TTC549 (cell line): ENCODE measurements at regions not wholly inside any gene's neighbourhood (a gene's known extent, or its start where the extent isn't known, plus 50 kb on each side); places are given as distances from the start of the nearest gene placed in this dataset.
"Not testable (repeated sequence)": the region's sequence is repeated elsewhere in the genome, so short reads cannot be mapped to it uniquely, and the experiment has no call there.

ENCODE experiments used
- FAIRE-seq: peaks from 2 replicates; lab custom pipeline; 2012; peaks lifted over from hg19 to GRCh38; lab: Jason Lieb, UNC

- FAIRE-seq = no peak
Measured at GRCh38 chr12:90253136-90253535, 544.5 kb upstream of the ATP2B1 start.

GRCh38 chr12:90250766-90251165 lies 542.1 kb upstream of the ATP2B1 start:
- FAIRE-seq = no peak

GRCh38 chr12:90250042-90250441 lies 541.4 kb upstream of the ATP2B1 start:
- FAIRE-seq = no peak

DNA sequence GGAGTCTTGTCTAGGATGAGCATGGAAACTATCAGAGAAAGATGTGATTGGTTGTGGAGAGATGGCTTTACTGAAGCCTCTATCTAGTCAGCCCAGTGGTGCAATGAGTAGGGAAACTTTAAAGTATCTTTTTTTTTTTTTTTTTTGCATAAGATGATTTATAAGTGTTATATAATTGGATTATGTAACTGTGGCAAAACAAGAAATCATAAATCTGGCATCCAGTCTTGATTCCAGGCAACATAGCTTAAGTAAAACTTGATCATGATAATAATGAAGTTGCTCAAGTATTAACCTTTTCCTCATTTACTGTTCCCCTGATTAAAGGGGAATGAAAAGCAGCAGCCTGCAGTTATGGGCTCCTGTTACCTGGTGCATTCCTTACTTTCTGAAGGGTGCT lies 538.0 kb upstream of the ATP2B1 start:
- no peak for FAIRE-seq

DNA sequence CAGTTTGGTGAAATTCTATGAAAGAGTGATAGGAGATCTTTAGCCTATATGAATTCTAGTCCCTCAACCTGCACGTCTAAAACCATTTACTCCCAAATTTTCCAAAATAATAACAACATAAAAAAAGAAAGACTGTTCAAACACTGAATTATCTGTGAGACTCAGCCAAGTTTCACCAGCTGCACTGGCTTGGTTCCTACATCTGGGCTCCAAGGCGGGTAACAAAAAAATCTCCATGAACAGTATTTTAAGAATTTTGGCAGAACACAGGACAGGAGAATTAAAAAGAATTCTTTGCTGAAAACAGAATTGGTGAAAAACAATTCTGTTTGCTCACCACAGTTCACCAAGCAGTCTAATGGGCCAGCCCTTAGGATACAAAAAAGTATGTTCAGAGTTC lies 536.8 kb upstream of the ATP2B1 start:
- FAIRE-seq = no peak

DNA sequence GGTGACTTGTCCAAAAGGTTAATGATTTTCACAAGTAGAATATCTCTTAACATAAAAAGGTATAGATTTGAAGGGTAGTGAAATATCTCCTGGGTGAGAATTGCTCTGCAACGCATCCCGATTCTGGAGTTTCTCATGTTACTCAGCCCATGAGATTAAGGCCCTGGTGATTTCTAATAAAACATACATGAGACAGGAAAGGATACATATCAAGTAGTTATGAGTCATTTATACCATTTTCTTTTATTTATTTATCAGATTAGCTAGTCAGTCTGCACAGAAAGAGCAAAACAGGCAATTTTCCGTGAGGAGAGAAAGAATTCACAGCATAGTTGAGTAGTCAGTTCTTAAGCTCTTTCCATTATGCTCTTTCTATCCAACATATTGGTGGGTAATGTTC lies 535.6 kb upstream of the ATP2B1 start:
- FAIRE-seq = no peak

GRCh38 chr12:90243211-90243610 lies 534.6 kb upstream of the ATP2B1 start:
- FAIRE-seq = no peak

- FAIRE-seq = no peak
Measured at GRCh38 chr12:90239732-90240260, 531.2 kb upstream of the ATP2B1 start.

- no peak for FAIRE-seq
Measured at GRCh38 chr12:90238663-90239271, 530.1 kb upstream of the ATP2B1 start.

DNA sequence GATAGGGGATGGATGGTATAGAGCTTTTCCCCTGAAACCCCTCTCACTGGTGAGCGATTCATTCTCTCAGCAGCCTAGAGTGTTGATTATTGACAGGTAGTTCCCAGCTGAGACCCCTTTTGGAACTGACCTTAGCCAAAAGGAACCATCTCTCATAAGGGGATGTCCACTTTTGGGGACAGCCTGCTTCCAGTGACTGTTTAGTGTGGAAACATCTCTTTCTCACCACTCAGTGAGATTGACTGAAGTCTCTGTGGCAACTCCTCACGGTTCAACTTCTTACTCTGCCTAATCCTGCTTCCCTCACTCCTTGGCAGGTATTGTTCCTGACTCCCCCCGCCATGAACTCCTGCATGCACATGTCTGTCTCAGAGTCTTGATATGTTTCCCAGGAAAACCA lies 529.2 kb upstream of the ATP2B1 start:
- FAIRE-seq = no peak

DNA sequence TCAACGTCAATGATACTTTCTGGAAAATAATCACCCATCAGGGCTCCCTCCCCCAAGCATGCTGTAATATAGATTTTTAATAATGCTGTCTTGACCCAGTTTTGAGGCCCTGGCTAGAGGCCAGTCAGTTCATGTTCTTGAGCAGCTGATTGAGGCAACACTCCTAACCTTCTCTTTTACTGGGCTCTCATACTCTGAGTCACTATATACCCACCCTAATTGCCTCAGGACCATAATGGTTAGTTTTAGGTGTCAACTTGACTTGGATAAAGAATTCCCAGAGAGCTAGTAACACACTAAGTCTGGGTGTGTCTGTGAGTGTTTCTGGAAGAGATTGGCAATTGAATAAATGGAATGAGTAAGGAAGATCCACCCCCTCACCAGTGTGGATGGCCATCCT lies 527.0 kb upstream of the ATP2B1 start:
- no peak for FAIRE-seq

GRCh38 chr12:90234472-90234871 lies 525.8 kb upstream of the ATP2B1 start:
- FAIRE-seq = no peak

DNA sequence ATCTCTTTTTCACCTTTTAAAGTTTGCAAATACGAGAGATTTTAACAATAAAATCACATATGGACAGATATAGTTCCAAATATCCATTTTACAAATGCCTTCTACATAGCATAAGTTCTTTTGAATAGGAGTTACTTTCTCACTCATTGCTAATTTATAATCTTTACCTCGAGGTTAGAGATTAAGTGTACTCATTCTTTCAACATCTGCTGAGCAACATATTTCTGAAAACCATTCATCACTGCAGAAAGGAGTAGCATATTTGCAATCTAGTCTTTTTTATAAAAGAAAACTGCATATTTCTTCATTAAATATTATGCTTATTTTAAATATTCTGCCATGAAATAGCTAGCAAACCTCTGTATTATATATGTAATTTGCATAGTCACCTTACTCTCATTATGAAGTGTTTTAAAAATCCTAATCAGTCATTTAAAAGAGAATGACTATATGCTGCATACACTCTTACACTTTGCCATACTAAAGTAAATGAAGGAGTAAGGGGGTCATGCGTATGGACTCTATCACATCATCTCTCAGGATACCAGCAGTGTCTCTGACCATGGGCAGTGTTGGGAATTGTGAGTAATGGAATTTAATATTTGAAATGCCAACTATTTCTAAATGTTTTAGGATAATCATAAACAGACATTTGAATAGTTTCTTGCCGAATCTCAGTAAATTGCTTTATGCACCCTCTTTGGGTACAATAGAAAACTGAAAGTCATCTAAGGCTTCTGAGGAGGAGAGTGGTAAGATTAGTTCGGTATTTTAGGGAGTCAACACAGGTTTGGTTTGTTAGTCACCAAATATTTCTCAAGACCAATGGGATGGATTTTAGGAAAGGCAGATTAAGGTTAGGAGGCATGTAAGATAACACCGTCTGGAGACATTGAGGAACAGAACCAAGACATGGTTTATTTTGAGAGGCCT lies 524.8 kb upstream of the ATP2B1 start:
- no peak for FAIRE-seq

DNA sequence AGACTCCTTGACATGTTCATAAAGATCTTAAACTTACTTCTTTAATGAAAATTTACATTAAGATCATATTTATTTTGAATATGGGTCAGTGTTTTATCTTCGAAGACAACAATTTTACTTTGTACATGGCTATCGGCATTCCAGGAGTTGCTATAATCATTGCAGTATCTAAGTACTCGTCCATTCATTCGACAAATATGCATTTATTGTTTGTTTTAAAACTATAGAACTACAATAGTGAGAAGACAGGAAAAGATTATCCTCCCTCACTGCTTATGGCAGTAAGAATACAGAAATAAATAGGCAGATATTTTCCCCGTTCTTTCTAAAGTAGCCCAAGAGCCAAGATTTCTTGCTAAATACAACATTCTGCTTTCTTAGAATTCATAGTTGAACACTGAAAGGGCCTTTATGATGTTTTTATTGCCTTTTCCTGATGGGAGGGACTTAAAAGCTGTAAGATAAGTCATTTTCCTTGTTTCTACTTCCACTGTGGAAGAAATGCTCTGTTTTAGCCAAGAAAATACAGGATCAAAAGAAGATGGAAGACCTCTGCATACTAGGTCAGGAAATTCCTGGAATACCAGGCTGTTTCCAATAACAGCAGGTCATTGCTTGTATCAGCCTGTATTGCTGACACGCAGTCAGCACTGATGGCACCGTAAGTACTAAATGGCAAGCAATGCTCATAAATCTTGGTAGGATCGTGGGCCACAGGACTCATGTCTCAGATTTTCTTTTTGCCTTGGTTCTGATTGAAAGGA lies 521.0 kb upstream of the ATP2B1 start:
- no peak for FAIRE-seq

DNA sequence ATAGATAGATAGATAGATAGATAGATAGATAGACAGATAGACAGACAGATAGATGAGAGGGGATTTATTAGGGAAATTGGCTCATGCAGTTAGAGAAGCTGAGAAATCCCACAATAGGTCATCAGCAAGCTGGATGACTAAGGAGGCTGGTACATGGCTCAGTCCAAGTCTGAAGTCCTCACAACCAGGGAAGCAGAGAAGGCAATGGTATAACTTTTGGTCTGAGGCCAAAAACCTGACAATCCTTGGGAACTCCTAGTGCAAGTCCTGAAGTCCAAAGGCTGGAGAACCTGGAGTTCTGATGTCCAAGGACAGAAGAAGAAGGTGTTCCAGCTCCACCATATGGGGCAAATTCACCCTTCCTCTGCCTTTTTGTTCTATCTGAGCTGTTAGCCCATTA lies 517.6 kb upstream of the ATP2B1 start:
- FAIRE-seq = no peak

GRCh38 chr12:90216815-90217214 lies 508.2 kb upstream of the ATP2B1 start:
- no peak for FAIRE-seq

- no peak for FAIRE-seq
Measured at GRCh38 chr12:90216020-90216552, 507.4 kb upstream of the ATP2B1 start.

DNA sequence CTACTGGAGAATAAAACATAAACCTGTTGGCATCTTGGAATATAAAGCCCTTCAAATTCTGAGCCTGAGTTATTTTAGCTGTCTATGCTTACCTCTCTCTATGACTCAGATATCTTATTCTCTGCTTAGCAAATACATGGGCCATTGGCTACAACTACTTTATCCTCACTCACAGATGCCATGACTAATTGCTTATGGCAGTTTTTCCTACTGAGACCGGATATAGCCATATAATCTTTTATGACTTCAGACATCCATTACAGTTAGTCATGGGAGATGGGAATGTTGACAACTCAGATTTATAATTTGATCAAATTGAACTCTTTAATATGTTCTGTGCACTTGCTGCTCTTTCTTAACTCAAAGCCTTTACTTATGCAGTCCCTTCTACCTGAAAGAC lies 502.4 kb upstream of the ATP2B1 start:
- FAIRE-seq = no peak

GRCh38 chr12:90209029-90209428 lies 500.4 kb upstream of the ATP2B1 start:
- FAIRE-seq = no peak

DNA sequence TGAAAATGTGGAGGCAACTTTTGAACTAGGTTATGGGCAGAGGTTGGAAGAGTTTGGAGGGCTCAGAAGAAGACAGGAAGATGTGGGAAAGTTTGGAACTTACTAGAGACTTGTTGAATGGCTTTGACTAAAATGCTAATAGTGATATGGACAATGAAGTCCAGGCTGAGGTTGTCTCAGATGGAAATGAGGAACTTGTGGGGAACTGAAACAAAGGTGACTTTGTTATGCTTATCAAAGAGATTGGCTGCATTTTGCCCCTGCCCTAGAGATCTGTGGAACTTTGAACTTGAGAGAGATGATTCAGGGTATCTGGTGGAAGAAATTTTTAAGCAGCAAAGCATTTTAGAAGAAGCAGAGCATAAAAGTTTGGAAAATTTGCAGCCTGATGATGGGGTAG lies 499.7 kb upstream of the ATP2B1 start:
- FAIRE-seq = not testable (repeated sequence)

- no peak for FAIRE-seq
Measured at GRCh38 chr12:90207799-90208198, 499.2 kb upstream of the ATP2B1 start.

GRCh38 chr12:90205165-90205564 lies 496.5 kb upstream of the ATP2B1 start:
- no peak for FAIRE-seq

GRCh38 chr12:90203556-90203955 lies 494.9 kb upstream of the ATP2B1 start:
- FAIRE-seq = no peak
